Smooth muscle cell (in vitro differentiated cells): ENCODE measurements at regions not wholly inside any gene's neighbourhood (a gene's known extent, or its start where the extent isn't known, plus 50 kb on each side); places are given as distances from the start of the nearest gene placed in this dataset.

Experiments used
- DNase-seq: peaks from one replicate; lab custom pipeline; 2025; ENCODE audit not compliant: unreplicated experiment; lab: John Stamatoyannopoulos, UW
- H2AFZ ChIP-seq: fragments of 200-600 bp; sonication (generic); 2 replicates; pipeline ENCODE4 v1.6.0; 2016; ENCODE audit warnings: antibody characterized with exemption, low read depth, mild to moderate bottlenecking
- H3F3A ChIP-seq: fragments of 200-600 bp; sonication (generic); 2 replicates; pipeline ENCODE4 v1.6.0; 2017; ENCODE audit warnings: antibody characterized with exemption, low read depth
- H3K27ac ChIP-seq: fragments of 200-600 bp; sonication (generic); 2 replicates; pipeline ENCODE4 v1.5.1; 2016; ENCODE audit warnings: low read depth, mild to moderate bottlenecking
- H3K27me3 ChIP-seq: fragments of 200-600 bp; sonication (generic); 2 replicates; pipeline ENCODE4 v1.6.1; 2016; ENCODE audit warnings: low read depth, mild to moderate bottlenecking
- H3K36me3 ChIP-seq: fragments of 200-600 bp; sonication (generic); 2 replicates; pipeline ENCODE4 v1.5.1; 2016; ENCODE audit warnings: low read depth
- H3K4me1 ChIP-seq: fragments of 200-600 bp; sonication (generic); 2 replicates; pipeline ENCODE4 v1.5.1; 2016; ENCODE audit warnings: low read depth
- H3K4me2 ChIP-seq: fragments of 200-600 bp; sonication (generic); 2 replicates; pipeline ENCODE4 v1.6.0; 2016; ENCODE audit warnings: mild to moderate bottlenecking
- H3K4me3 ChIP-seq: fragments of 200-600 bp; sonication (generic); 2 replicates; pipeline ENCODE4 v1.5.1; 2016; ENCODE audit warnings: mild to moderate bottlenecking
- H3K79me2 ChIP-seq: fragments of 200-600 bp; sonication (generic); 2 replicates; pipeline ENCODE4 v1.6.0; 2016; ENCODE audit warnings: low read depth, mild to moderate bottlenecking
- H3K9ac ChIP-seq: fragments of 200-600 bp; sonication (generic); 2 replicates; pipeline ENCODE4 v1.6.0; 2016; ENCODE audit warnings: low read depth
- H3K9me3 ChIP-seq: fragments of 200-600 bp; sonication (generic); replicated peaks from 2 replicates; pipeline ENCODE4 v1.5.1; 2016; ENCODE audit warnings: low read depth
- H4K20me1 ChIP-seq: fragments of 200-600 bp; sonication (generic); 2 replicates; pipeline ENCODE4 v1.6.0; 2016; ENCODE audit warnings: low read depth
- WGBS: methylation state at CpG from one replicate; pipeline ENCODE4 v1.1.7; 2016; ENCODE audit warnings: low lambda C conversion rate; 5-methylcytosine and 5-hydroxymethylcytosine counted together
- TF ChIP-seq, protein P1 (sequence below): fragments of 200-600 bp; sonication (generic); IDR thresholded peaks from 2 replicates; pipeline ENCODE4 v1.5.1; 2017; ENCODE audit warnings: borderline replicate concordance, mild to moderate bottlenecking, antibody characterized with exemption; ENCODE audit not compliant: insufficient read depth, poor library complexity, severe bottlenecking

DNA sequence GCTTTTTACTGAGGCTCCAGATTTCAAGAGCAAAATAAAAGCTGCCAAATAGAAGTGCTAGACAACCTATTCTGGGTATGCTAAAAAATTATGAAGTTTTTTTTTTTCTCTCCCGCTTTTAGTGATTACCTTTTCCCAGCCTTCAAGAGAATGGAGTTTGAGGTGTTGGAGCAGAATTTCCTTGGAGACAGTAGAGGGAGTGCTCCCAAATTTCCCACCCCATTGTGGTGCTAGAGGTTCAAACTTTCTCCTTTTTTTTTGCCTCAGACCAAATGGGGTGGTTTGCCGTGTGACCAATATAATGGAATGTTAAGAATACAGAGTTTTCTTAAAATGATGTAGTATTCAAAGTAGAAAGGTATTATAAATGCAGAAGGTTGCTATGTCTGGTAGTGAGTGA lies 244.2 kb upstream of the RIOK2 start:
- Histone ChIP-seq H3K9me3 (no peaks in the 10 kb centered on the region), H2AFZ (no peak overlapping the region), H3F3A (no peaks in the 10 kb centered on the region), H3K4me1 (no peaks in the 10 kb centered on the region), H3K4me3 (no peak overlapping the region), H3K4me2 (no peak overlapping the region), H3K36me3 (no peaks in the 10 kb centered on the region), H3K79me2 (no peaks in the 10 kb centered on the region), H3K9ac (no peak overlapping the region), H3K27ac (no peak overlapping the region), H4K20me1 (no peaks in the 10 kb centered on the region), H3K27me3 (no peaks in the 10 kb centered on the region)
- WGBS: 79% methylated on average over 2 of the region's 2 CpGs
- TF ChIP-seq, protein P1, sequence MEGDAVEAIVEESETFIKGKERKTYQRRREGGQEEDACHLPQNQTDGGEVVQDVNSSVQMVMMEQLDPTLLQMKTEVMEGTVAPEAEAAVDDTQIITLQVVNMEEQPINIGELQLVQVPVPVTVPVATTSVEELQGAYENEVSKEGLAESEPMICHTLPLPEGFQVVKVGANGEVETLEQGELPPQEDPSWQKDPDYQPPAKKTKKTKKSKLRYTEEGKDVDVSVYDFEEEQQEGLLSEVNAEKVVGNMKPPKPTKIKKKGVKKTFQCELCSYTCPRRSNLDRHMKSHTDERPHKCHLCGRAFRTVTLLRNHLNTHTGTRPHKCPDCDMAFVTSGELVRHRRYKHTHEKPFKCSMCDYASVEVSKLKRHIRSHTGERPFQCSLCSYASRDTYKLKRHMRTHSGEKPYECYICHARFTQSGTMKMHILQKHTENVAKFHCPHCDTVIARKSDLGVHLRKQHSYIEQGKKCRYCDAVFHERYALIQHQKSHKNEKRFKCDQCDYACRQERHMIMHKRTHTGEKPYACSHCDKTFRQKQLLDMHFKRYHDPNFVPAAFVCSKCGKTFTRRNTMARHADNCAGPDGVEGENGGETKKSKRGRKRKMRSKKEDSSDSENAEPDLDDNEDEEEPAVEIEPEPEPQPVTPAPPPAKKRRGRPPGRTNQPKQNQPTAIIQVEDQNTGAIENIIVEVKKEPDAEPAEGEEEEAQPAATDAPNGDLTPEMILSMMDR: no peak
- no peak for DNase-seq

DNA sequence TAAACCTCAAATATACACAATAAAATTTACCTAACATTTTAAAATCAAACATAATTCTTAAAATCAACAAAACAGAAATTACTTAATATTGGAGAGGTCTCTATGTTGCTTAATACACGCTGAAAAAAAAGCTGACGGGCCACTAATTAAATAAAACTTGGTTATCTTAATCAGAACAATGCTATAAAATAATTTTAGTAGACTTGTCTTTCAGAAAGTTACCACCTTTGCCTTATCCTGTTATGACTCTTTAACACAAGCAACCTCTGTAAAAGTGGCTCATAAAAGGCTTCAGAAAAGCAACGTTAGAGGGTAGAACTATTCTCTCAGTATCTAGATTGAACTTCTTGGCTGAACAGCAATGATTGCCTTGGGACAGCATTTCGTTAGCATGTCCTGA lies 251.0 kb upstream of the RIOK2 start:
- no peak for DNase-seq
- TF ChIP-seq, protein P1: no peak
- Histone ChIP-seq H3K9me3 (no peaks in the 10 kb centered on the region), H3K9ac (no peak overlapping the region), H3K4me2 (no peak overlapping the region), H3K27ac (no peak overlapping the region), H2AFZ (no peak overlapping the region), H3K27me3 (no peaks in the 10 kb centered on the region), H3K4me1 (no peaks in the 10 kb centered on the region), H4K20me1 (no peaks in the 10 kb centered on the region), H3K79me2 (no peaks in the 10 kb centered on the region), H3K4me3 (no peak overlapping the region), H3K36me3 (no peaks in the 10 kb centered on the region), H3F3A (no peaks in the 10 kb centered on the region)
- 71% methylated on average over 4 of the region's 4 CpGs for WGBS

DNA sequence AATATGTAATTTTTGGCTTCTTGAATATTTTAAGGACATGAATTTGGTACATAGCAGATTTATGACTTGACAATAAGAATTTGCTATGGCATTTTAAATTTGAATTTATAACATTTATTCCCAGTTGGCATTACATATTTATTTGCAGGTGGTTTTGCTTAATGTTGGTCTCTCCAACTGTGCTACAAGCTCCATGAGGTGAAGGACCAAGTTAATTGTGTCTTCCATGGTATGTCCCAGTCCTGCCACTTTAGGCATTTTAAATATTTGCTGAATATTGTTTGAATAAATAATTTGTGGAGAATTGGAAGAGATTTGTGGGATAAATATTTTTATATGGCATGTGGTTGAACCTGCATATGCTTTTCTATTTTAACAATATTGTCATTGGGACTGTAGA lies 253.4 kb upstream of the RIOK2 start:
- Histone ChIP-seq H3K27me3 (no peaks in the 10 kb centered on the region), H2AFZ (no peak overlapping the region), H3K4me2 (no peak overlapping the region), H3K9me3 (no peaks in the 10 kb centered on the region), H3K79me2 (no peaks in the 10 kb centered on the region), H3K27ac (no peak overlapping the region), H3K4me1 (no peaks in the 10 kb centered on the region), H3K9ac (no peak overlapping the region), H3K4me3 (no peak overlapping the region), H3K36me3 (no peaks in the 10 kb centered on the region), H3F3A (no peaks in the 10 kb centered on the region), H4K20me1 (no peaks in the 10 kb centered on the region)
- TF ChIP-seq, protein P1: no peak
- no peak for DNase-seq

DNA sequence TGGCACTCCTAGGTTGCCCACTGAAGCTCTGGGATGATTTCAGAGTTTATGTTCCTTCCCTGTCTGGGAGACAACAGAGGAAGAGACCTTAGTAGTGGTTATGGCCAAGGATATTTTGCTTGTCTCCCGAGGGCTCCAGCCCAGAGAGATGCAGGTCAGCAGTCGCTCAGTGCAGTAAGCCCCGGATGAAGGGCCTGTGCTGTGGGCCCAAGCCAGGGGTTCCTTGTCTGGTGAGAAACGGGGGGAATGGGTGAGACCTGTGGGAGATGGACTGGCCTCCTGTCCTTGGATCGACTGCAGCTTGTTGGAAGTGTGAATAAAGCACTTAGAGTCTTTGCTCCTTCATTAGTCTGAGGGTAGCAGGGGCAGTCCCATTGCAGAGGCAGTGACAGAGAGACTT lies 260.7 kb upstream of the RIOK2 start:
- H3K27ac ChIP-seq: no peak overlapping the region
- no peak overlapping the region for H3K4me2 ChIP-seq
- no peaks in the 10 kb centered on the region for H3K79me2 ChIP-seq
- H3K9ac ChIP-seq: no peak overlapping the region
- H3K4me3 ChIP-seq: no peak overlapping the region
- no peaks in the 10 kb centered on the region for H3K4me1 ChIP-seq
- no peaks in the 10 kb centered on the region for H3K27me3 ChIP-seq
- H4K20me1 ChIP-seq: no peaks in the 10 kb centered on the region
- no peak overlapping the region for H2AFZ ChIP-seq
- no peaks in the 10 kb centered on the region for H3K9me3 ChIP-seq
- no peaks in the 10 kb centered on the region for H3K36me3 ChIP-seq
- TF ChIP-seq, protein P1: no peak
- 83% methylated on average over 5 of the region's 5 CpGs for WGBS
- H3F3A ChIP-seq: no peaks in the 10 kb centered on the region
- no peak for DNase-seq
